ENCODE measurements at regions not wholly inside any gene's neighbourhood (a gene's known extent, or its start where the extent isn't known, plus 50 kb on each side); places are given as distances from the start of the nearest gene placed in this dataset.

DNA sequence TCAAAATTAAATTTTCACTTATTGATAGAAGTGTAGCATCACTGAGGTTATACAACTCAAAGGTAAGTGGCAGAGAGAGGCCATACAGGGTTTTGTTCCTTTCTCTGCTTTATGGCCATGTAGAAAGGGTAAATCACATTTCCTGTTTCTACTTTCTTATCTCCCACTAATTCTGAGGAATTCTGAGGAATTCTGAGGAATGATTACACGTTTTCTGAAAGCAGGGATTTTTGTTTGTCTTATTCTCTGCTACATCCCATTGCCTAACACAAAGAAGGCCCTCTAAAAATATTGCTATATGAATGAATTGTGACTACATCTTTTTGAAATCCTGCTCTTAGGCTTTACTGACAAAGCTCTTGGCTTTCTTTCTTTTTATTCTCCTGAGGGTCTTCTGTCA, 516.9 kb upstream of the ZNF608 start:
- DNase-seq: no peak

GRCh38 chr5:125266106-125266505, 519.7 kb upstream of the ZNF608 start:
- no peak for DNase-seq

DNA sequence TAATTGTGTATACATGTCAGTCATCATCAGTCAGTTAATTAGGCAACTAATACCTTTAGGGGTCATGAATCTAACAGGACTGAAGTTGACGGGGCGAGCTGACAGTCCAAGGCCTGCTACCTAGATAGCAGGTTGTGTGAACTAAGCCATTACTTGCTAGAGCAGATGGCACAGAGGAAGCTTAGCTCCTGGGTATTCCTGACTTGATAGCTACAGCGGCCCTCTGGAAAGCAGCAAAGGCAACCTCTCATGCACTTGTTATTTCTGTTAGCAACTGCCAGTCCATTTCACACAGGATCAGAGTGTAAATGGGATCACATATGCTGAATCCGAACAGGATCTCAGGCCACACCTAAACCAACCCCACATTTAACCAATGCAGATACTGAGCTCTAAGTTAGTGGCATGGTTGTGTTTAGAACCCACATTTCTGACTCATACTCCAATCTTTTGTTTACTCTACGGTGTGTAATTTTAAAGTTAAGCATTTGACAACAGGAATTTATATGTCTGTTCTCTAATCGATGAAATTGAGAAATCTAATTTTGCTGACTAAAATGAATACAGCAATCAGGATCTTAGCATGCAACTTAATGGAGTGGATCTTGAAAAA, 521.3 kb upstream of the ZNF608 start:
- DNase-seq: peak; percentile 40

DNA sequence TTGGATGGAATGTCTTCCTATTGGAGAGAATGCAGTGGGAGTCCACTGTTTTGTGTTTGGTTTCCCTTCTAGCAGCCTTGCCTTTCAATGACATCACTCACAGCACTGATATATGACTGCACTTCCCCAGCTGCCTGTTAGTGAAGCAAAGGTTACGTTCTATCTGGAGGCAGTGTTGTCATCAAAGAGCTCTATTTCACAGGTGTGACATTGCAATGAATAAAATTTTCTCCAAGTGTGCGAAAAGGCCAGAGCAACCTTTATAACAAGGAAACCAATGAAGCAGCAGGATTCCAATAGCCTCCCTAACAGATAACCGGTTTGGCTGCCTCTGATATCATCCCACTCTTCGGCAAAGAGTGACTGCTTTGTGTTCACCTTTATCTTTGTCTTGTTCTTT, 523.5 kb upstream of the ZNF608 start:
- no peak for DNase-seq

DNA sequence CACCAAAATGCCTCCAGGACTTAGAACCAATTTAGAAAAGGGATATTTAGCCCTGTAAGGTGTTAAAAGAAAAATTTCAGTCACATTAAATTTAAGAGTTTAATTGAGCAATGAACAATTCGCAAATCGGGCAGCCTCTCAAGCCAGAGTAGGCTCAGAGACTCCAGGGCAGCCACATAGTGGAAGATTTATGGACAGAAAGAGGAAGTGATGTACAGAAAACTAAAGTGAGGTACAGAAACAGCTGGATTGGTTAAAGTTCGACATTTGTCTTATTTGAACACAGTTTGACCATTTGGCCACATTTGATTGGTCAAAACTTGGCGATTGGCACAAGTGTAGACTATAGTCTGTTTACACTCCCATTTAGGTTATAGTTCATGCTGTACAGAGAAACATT, 525.9 kb upstream of the ZNF608 start:
- DNase-seq: no peak

- no peak for DNase-seq
Observed at GRCh38 chr5:125274211-125274610, 527.8 kb upstream of the ZNF608 start.

GRCh38 chr5:125274938-125275724, 528.7 kb upstream of the ZNF608 start:
- DNase-seq: peak; percentile 60

- DNase-seq: no peak
Observed at GRCh38 chr5:125275725-125276090, 529.3 kb upstream of the ZNF608 start.

DNA sequence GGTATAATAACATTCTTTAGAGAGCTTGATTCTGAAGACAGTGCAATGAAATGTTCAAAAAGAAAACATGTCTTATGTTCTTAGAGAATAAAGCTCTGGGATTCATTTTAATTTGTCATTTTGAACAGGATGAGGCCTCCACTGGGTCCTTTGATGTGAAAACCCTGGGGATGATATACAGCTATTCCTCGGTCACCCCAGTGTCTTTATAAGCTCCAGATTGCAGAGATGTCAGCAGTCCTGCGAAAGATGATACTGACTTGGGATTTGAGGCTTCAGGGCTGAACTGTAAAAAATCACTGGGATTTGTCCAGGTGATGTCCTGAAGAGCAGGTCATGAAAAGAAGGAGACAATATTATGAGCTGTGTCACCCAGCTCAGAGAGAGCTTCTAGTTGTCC, 529.7 kb upstream of the ZNF608 start:
- no peak for DNase-seq

GRCh38 chr5:125277494-125278154, 531.2 kb upstream of the ZNF608 start:
- no peak for DNase-seq

DNA sequence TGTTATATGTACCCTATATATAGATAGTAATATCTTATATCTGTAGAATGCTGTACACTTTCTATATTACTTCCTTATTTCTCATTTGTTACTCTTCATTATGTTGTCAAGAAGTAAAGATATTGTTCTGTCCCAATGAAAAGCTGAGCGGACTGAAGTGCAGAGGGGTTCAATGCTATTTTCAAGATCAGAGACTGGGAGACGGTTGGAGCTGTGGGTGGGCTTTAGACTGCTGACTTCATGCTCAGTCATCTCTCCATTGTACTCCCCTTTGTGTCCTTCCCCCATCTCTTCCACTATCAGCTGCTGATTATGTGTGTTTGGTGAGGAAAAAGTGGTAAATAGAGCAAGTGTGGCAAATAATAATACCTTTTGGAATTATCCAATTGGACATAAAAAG, 532.3 kb upstream of the ZNF608 start:
- no peak for DNase-seq

GRCh38 chr5:125281667-125282066, 535.2 kb upstream of the ZNF608 start:
- no peak for DNase-seq

- no peak for DNase-seq
Observed at GRCh38 chr5:125283372-125283771, 536.9 kb upstream of the ZNF608 start.

DNA sequence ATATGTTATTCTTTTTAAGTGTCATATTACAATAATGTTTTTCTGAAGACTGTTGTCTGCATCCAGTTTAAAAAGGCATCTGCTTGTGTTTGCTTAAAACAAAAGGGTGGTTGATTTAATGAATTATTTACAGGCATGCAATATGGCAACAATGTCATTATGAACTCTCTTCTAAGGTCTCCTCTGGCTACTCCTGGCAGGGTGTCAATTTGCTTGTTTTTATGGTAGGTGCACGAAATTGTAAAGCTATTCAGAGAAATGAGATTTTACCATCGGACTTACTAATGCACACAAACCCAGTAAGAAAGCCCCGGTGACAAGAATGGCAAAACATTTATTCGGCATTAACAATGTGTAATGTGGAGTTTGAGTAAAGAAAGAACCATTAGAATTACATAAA, 539.8 kb upstream of the ZNF608 start:
- DNase-seq: no peak

DNA sequence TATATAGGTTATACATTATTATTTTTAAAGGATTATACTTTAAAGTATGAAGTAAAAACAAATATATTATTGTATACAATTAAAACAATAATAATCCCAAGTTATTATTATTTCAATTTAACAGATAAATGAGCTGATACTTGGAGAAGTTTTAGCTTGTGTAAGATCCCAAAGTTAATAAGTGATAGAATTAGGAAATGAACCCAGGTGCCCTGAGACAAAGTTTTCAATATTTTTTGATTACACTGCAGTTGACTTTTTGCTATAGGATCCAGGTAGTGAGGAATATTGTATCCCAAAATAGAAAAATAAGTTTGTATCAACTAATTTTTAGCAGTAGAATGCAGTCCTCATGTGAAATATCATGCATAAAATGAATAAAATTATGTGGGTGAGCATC, 543.2 kb upstream of the ZNF608 start:
- DNase-seq: no peak

- no peak for DNase-seq
Observed at GRCh38 chr5:125290935-125291334, 544.5 kb upstream of the ZNF608 start.

- DNase-seq: no peak
Observed at GRCh38 chr5:125291447-125291846, 545.0 kb upstream of the ZNF608 start.

DNA sequence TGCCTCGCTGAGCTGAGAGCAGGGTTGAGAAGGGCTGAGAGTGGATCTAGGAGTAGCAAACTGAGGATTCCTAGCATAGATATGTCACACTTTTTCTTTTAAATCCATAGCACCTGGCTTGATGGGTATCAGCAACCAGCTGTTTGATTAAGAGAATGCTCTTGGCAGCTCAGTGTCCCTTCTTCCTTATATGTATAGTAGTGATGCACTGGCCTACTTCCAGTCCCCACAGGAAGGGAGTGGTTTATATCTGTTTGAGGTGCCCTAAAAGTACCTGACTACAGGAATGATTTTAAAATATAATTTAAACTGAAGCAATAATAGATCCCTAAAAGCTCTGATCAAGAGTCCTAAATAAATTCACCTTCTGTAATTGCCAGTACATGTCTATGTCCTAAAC, 546.8 kb upstream of the ZNF608 start:
- DNase-seq: no peak

GRCh38 chr5:125293726-125294125, 547.3 kb upstream of the ZNF608 start:
- DNase-seq: no peak

- DNase-seq: no peak
Observed at GRCh38 chr5:125294844-125295243, 548.4 kb upstream of the ZNF608 start.

DNA sequence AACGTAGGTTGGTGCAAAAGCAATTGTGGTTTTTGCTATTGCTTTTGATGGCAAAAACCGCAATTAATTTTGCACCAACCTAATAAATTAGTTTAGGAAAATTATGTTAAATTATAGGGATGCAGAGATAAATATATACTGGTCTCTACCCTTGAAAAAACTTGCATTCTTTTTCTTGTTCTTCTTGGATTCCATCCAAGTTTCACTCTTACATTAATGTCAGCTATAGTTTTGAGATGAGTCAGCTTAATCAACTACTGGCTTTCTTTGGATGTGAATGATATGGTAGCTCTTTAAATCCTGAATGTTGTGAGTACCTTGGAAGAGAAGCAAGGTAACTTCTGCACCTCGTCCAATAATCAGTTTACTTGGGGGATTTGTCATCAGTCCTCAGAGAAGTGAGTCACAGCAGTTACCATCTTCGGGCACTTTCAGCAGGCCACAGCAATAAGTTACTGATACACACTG, 549.0 kb upstream of the ZNF608 start:
- no peak for DNase-seq

GRCh38 chr5:125298258-125298657, 551.8 kb upstream of the ZNF608 start:
- DNase-seq: no peak

GRCh38 chr5:125298746-125299379, 552.4 kb upstream of the ZNF608 start:
- no peak for DNase-seq

GRCh38 chr5:125301711-125302110, 555.3 kb upstream of the ZNF608 start:
- peak; percentile 72 for DNase-seq

Data from eye (tissue), 1 donor.